HCT116 (cell line): ENCODE measurements at regions not wholly inside any gene's neighbourhood (a gene's known extent, or its start where the extent isn't known, plus 50 kb on each side); places are given as distances from the start of the nearest gene placed in this dataset.

Experiments
- ATAC-seq: fragments of 200-7000 bp; cut with Tn5 transposase; 2 replicates; pipeline ENCODE4 v1.9.1; 2020; ENCODE audit warnings: mild to moderate bottlenecking, moderate library complexity
- BruUV-seq: library from RNA; stranded (reverse); fragments of 400-500 nt; replicated peaks from 2 replicates; lab custom pipeline; 2021; lab: Mats Ljungman, UMichigan
- CTCF ChIA-PET: fragments of 300-600 bp; sonication (Branson Sonifier 250); formaldehyde crosslinking; loops from one replicate; lab custom pipeline; 2021; ENCODE audit warnings: antibody characterized with exemption; lab: Charles Lee
- POLR2A ChIA-PET: fragments of 300-600, 350-600 bp; sonication (Branson Sonifier 250); formaldehyde crosslinking; loops from one replicate; lab custom pipeline; 2021; ENCODE audit warnings: antibody characterized with exemption; lab: Charles Lee
- RAD21 ChIA-PET, 2 experiments: fragments of 300-600 bp; sonication (Branson Sonifier 250); formaldehyde crosslinking; loops; one replicate each; lab custom pipeline; 2023; ENCODE audit warnings: low total read pairs in 2 of 2; ENCODE audit not compliant: uncharacterized antibody in 2 of 2, unreplicated experiment in 2 of 2, low non-redundant PET in 1 of 2; lab: Charles Lee
- DNase-seq: peaks from one replicate; pipeline ENCODE4 v3.0.0-alpha.2; 2010; ENCODE audit warnings: low read depth, low spot score
- H2AFZ ChIP-seq: fragments of 200-600 bp; shearing (Covaris generic), sonication (generic); 2 replicates; pipeline ENCODE4 v1.6.1; 2017; ENCODE audit warnings: low read depth, mixed run types, mixed read lengths, antibody characterized with exemption, low read length; ENCODE audit not compliant: poor library complexity, severe bottlenecking
- H3K27ac ChIP-seq: 2 replicates; pipeline ENCODE4 v1.5.1; 2012; ENCODE audit warnings: low read depth, low read length
- H3K27me3 ChIP-seq: fragments of 200-600 bp; sonication (generic); 2 replicates; pipeline ENCODE4 v1.6.1; 2016; ENCODE audit warnings: mixed run types, low read length, mixed read lengths; ENCODE audit not compliant: insufficient read depth
- H3K36me3 ChIP-seq, 2 experiments: fragments of 200-500 bp in 1 of 2; fragments of 200-600 bp in 1 of 2; sonication (Bioruptor generic) in 1 of 2; sonication (generic) in 1 of 2; 2 replicates each; pipeline versions ENCODE4 v1.5.1 to v1.6.1; 2014 to 2016; ENCODE audit warnings: low read length in 2 of 2, inconsistent platforms in 1 of 2, mixed read lengths in 1 of 2, mixed run types in 1 of 2; ENCODE audit not compliant: insufficient read depth in 2 of 2, control insufficient read depth in 1 of 2
- H3K4me1 ChIP-seq, 2 experiments: fragments of 200-600 bp in 1 of 2; sonication (generic) in 1 of 2; 2 replicates each; pipeline versions ENCODE4 v1.5.1 to v1.6.1; 2012 to 2017; ENCODE audit warnings: low read length in 2 of 2, inconsistent platforms in 1 of 2, mild to moderate bottlenecking in 1 of 2, mixed read lengths in 1 of 2, mixed run types in 1 of 2, moderate library complexity in 1 of 2; ENCODE audit not compliant: insufficient read depth in 2 of 2, control insufficient read depth in 1 of 2
- H3K4me2 ChIP-seq: fragments of 200-600 bp; sonication (generic); 2 replicates; pipeline ENCODE4 v1.6.1; 2017; ENCODE audit warnings: mixed run types, low read length, mixed read lengths
- H3K4me3 ChIP-seq, 2 experiments: fragments of 200-600 bp in 1 of 2; sonication (generic) in 1 of 2; replicated peaks in 1 of 2; 2 replicates each; pipeline ENCODE4 v1.5.1; 2011 to 2016; ENCODE audit warnings: low read length in 2 of 2, control low read depth in 1 of 2, low read depth in 1 of 2, mild to moderate bottlenecking in 1 of 2, mixed read lengths in 1 of 2, mixed run types in 1 of 2
- H3K79me2 ChIP-seq: fragments of 200-600 bp; sonication (generic); 2 replicates; pipeline ENCODE4 v1.6.1; 2017; ENCODE audit warnings: mild to moderate bottlenecking, mixed run types, low read length, moderate library complexity, mixed read lengths; ENCODE audit not compliant: insufficient read depth
- H3K9ac ChIP-seq: fragments of 200-600 bp; sonication (generic); 2 replicates; pipeline ENCODE4 v1.6.1; 2016; ENCODE audit warnings: low read length, mixed read lengths
- H3K9me2 ChIP-seq: fragments of 200-600 bp; sonication (generic), shearing (Covaris generic); 2 replicates; pipeline ENCODE4 v1.6.1; 2017; ENCODE audit warnings: mixed run types, mild to moderate bottlenecking, moderate library complexity; ENCODE audit not compliant: insufficient read depth
- H3K9me3 ChIP-seq, 2 experiments: fragments of 200-500 bp in 1 of 2; fragments of 200-600 bp in 1 of 2; sonication (Bioruptor generic) in 1 of 2; sonication (generic) in 1 of 2; 2 replicates each; pipeline ENCODE4 v1.6.1; 2014 to 2017; ENCODE audit warnings: low read length in 2 of 2, mixed read lengths in 2 of 2, inconsistent platforms in 1 of 2, low read depth in 1 of 2, mild to moderate bottlenecking in 1 of 2, mixed run types in 1 of 2, moderate library complexity in 1 of 2; ENCODE audit not compliant: control insufficient read depth in 1 of 2, insufficient read depth in 1 of 2
- H4K20me1 ChIP-seq: fragments of 200-600 bp; sonication (generic), shearing (Covaris generic); 2 replicates; pipeline ENCODE4 v1.6.1; 2017; ENCODE audit warnings: mixed run types, mild to moderate bottlenecking, moderate library complexity; ENCODE audit not compliant: insufficient read depth
- CBX3 ChIP-seq: IDR thresholded peaks from 2 replicates; pipeline ENCODE4 v1.6.1; 2012; ENCODE audit warnings: low read depth
- CEBPB ChIP-seq: IDR thresholded peaks from 2 replicates; pipeline ENCODE4 v1.6.1; 2012; ENCODE audit warnings: low read depth
- ELF1 ChIP-seq: IDR thresholded peaks from 2 replicates; pipeline ENCODE4 v1.6.1; 2012; ENCODE audit warnings: low read depth, borderline replicate concordance
- EZH2 ChIP-seq: fragments of 200-600 bp; sonication (generic); IDR thresholded peaks from 2 replicates; pipeline ENCODE4 v1.6.1; 2017; ENCODE audit warnings: antibody characterized with exemption, mixed run types
- FOSL1 ChIP-seq: IDR thresholded peaks from 2 replicates; pipeline ENCODE4 v1.6.1; 2012; ENCODE audit warnings: low read depth
- JUND ChIP-seq: IDR thresholded peaks from 2 replicates; pipeline ENCODE4 v1.6.1; 2012
- POLR2A ChIP-seq: IDR thresholded peaks from 2 replicates; pipeline ENCODE4 v1.7.0; 2011; ENCODE audit warnings: borderline replicate concordance; ENCODE audit not compliant: insufficient read depth, insufficient read length; ENCODE audit errors: extremely low read depth
- POLR2AphosphoS5 ChIP-seq: IDR thresholded peaks from 2 replicates; pipeline ENCODE4 v1.6.1; 2011; ENCODE audit warnings: mild to moderate bottlenecking, low read depth, low read length, moderate library complexity
- RAD21 ChIP-seq: IDR thresholded peaks from 2 replicates; pipeline ENCODE4 v1.6.1; 2012; ENCODE audit warnings: low read depth, mild to moderate bottlenecking
- SP1 ChIP-seq: IDR thresholded peaks from 2 replicates; pipeline ENCODE4 v1.6.1; 2012; ENCODE audit warnings: low read depth
- SRF ChIP-seq: IDR thresholded peaks from 2 replicates; pipeline ENCODE4 v1.6.1; 2012; ENCODE audit warnings: low read depth
- TCF7L2 ChIP-seq: IDR thresholded peaks from 2 replicates; pipeline ENCODE4 v1.7.0; 2011; ENCODE audit warnings: borderline replicate concordance, inconsistent platforms; ENCODE audit not compliant: insufficient read depth, insufficient read length; ENCODE audit errors: extremely low read depth
- YY1 ChIP-seq: IDR thresholded peaks from 2 replicates; pipeline ENCODE4 v1.6.1; 2011; ENCODE audit warnings: low read length, low read depth, moderate library complexity, mild to moderate bottlenecking; ENCODE audit not compliant: insufficient replicate concordance; ENCODE audit errors: extremely low read depth
- ZFX ChIP-seq: fragments of 450-650 bp; IDR thresholded peaks from 2 replicates; pipeline ENCODE4 v1.6.1; 2017
- ZNF274 ChIP-seq: fragments of 200-500 bp; sonication (Bioruptor generic); IDR thresholded peaks from 2 replicates; pipeline ENCODE4 v1.6.1; 2014; ENCODE audit warnings: mild to moderate bottlenecking, low read depth, low read length, inconsistent platforms
- intact Hi-C: fragments of 100-400 bp; cut with micrococcal nuclease; formaldehyde crosslinking; loops from 2 replicates; pipeline ENCODE4 v1.10.0; 2022
- TF ChIP-seq, protein P1 (sequence below): IDR thresholded peaks from 2 replicates; pipeline ENCODE4 v1.6.1; 2012
- TF ChIP-seq, protein P2 (sequence below): IDR thresholded peaks from 2 replicates; pipeline ENCODE4 v1.6.1; 2012
- TF ChIP-seq, protein P3 (sequence below): IDR thresholded peaks from 2 replicates; pipeline ENCODE4 v1.6.1; 2012; ENCODE audit warnings: low read depth

DNA sequence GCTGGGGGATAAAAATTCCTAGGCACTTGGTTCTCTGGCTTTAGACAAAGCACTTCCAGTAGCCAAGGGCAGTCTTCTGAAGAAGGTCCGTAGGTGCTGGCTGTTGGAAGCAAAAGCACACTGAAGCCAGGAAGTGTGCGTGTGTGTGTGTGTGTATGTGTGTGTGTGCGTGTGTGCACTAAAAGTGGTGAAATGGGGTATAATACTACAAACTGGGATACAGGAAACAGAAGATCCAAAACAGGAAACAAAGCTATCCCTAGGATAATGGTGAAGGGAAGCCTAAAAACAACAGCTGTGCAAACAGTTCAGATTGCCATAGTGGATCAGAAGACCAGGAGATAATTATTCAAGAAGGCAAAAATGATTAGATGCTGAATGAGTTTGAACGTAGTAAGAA lies 103.4 kb downstream of the IL20RB start:
- TF ChIP-seq CBX3 (no peak), CEBPB (no peak), SRF (no peak), ZNF274 (no peak), JUND (no peak)
- TF ChIP-seq, protein P1, sequence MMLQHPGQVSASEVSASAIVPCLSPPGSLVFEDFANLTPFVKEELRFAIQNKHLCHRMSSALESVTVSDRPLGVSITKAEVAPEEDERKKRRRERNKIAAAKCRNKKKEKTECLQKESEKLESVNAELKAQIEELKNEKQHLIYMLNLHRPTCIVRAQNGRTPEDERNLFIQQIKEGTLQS, result no peak
- RAD21 ChIA-PET, result no interaction called here
- POLR2A ChIA-PET, result no interaction called here
- no peaks in the 10 kb centered on the region for H3K9me3 ChIP-seq
- ATAC-seq (no peak), DNase-seq (no peak)
- intact Hi-C loops, result no loop called here
- H3K9me2 ChIP-seq, result no peaks in the 10 kb centered on the region
- no peak overlapping the region for H3K4me3 ChIP-seq
- H3K27ac ChIP-seq, result no peak overlapping the region
- no peaks in the 10 kb centered on the region for H4K20me1 ChIP-seq
- H3K36me3 ChIP-seq, result no peaks in the 10 kb centered on the region
- H3K27me3 ChIP-seq, result peaks cover 26% of the 10 kb centered on the region
- H3K4me1 ChIP-seq, result no peaks in the 10 kb centered on the region
- CTCF ChIA-PET, result no interaction called here
- no peak overlapping the region for H3K9ac ChIP-seq
- H2AFZ ChIP-seq, result no peak overlapping the region
- H3K4me2 ChIP-seq, result no peak overlapping the region
- no TSS peak for BruUV-seq
- H3K79me2 ChIP-seq, result no peaks in the 10 kb centered on the region

DNA sequence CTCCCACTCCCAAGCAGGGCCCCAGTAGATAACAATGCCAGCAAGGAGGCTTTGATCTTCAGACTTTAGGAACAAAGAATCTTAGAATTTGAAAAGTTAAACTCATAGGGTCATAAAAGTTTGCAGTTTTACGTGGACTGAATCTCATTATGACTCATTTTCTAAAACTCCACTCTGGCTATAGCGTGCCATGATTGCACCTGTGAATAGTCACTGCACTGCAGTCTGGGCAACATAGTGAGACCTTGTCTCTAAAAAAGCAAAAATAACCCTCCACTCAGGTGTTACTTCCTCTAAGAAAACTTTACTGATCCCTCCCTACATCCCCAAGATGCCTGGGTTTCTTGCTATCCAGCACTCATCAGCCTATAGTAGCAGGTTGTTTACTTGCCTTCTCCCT lies 104.5 kb downstream of the IL20RB start:
- ChIA-PET POLR2A (no interaction called here), CTCF (no interaction called here), RAD21 (no interaction called here)
- Histone ChIP-seq H3K9me2 (no peaks in the 10 kb centered on the region), H2AFZ (no peak overlapping the region), H3K4me1 (no peaks in the 10 kb centered on the region), H3K79me2 (no peaks in the 10 kb centered on the region), H3K27ac (no peak overlapping the region), H3K4me2 (no peak overlapping the region), H4K20me1 (no peaks in the 10 kb centered on the region), H3K4me3 (no peak overlapping the region), H3K36me3 (no peaks in the 10 kb centered on the region), H3K9ac (no peak overlapping the region), H3K27me3 (peaks cover 30% of the 10 kb centered on the region), H3K9me3 (no peaks in the 10 kb centered on the region)
- DNase-seq, result no peak
- BruUV-seq, result no TSS peak
- ATAC-seq, result no peak
- intact Hi-C loops, result no loop called here
- TF ChIP-seq ZFX (no peak), JUND (no peak), POLR2AphosphoS5 (no peak), POLR2A (no peak), YY1 (no peak), CEBPB (no peak), SP1 (no peak), CBX3 (no peak), ZNF274 (no peak), EZH2 (no peak), FOSL1 (no peak), ELF1 (no peak), RAD21 (no peak), SRF (no peak), TCF7L2 (no peak)
- TF ChIP-seq, protein P1, result no peak
- TF ChIP-seq, protein P2, sequence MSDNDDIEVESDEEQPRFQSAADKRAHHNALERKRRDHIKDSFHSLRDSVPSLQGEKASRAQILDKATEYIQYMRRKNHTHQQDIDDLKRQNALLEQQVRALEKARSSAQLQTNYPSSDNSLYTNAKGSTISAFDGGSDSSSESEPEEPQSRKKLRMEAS, result no peak
- TF ChIP-seq, protein P3, sequence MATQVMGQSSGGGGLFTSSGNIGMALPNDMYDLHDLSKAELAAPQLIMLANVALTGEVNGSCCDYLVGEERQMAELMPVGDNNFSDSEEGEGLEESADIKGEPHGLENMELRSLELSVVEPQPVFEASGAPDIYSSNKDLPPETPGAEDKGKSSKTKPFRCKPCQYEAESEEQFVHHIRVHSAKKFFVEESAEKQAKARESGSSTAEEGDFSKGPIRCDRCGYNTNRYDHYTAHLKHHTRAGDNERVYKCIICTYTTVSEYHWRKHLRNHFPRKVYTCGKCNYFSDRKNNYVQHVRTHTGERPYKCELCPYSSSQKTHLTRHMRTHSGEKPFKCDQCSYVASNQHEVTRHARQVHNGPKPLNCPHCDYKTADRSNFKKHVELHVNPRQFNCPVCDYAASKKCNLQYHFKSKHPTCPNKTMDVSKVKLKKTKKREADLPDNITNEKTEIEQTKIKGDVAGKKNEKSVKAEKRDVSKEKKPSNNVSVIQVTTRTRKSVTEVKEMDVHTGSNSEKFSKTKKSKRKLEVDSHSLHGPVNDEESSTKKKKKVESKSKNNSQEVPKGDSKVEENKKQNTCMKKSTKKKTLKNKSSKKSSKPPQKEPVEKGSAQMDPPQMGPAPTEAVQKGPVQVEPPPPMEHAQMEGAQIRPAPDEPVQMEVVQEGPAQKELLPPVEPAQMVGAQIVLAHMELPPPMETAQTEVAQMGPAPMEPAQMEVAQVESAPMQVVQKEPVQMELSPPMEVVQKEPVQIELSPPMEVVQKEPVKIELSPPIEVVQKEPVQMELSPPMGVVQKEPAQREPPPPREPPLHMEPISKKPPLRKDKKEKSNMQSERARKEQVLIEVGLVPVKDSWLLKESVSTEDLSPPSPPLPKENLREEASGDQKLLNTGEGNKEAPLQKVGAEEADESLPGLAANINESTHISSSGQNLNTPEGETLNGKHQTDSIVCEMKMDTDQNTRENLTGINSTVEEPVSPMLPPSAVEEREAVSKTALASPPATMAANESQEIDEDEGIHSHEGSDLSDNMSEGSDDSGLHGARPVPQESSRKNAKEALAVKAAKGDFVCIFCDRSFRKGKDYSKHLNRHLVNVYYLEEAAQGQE, result no peak
